H1 (cell line): ENCODE measurements at regions not wholly inside any gene's neighbourhood (a gene's known extent, or its start where the extent isn't known, plus 50 kb on each side); places are given as distances from the start of the nearest gene placed in this dataset.

Source experiments
- CHD2 ChIP-seq: IDR thresholded peaks from 2 replicates; pipeline ENCODE4 v1.6.1; 2012; ENCODE audit warnings: low read length, improper control_type of control experiment
- RNF2 ChIP-seq: fragments of 200-900, 300-1000 bp; sonication (generic); IDR thresholded peaks from 2 replicates; pipeline ENCODE4 v1.7.1; 2016; ENCODE audit warnings: borderline replicate concordance, low read depth, mild to moderate bottlenecking, antibody characterized with exemption, low read length; ENCODE audit not compliant: poor library complexity, severe bottlenecking; ENCODE audit errors: missing control alignments
- SP1 ChIP-seq: IDR thresholded peaks from 2 replicates; pipeline ENCODE4 v1.6.1; 2011; ENCODE audit warnings: low read depth, low read length
- SRF ChIP-seq: IDR thresholded peaks from 2 replicates; pipeline ENCODE4 v1.6.1; 2011; ENCODE audit warnings: mild to moderate bottlenecking, low read depth, low read length, moderate library complexity

DNA sequence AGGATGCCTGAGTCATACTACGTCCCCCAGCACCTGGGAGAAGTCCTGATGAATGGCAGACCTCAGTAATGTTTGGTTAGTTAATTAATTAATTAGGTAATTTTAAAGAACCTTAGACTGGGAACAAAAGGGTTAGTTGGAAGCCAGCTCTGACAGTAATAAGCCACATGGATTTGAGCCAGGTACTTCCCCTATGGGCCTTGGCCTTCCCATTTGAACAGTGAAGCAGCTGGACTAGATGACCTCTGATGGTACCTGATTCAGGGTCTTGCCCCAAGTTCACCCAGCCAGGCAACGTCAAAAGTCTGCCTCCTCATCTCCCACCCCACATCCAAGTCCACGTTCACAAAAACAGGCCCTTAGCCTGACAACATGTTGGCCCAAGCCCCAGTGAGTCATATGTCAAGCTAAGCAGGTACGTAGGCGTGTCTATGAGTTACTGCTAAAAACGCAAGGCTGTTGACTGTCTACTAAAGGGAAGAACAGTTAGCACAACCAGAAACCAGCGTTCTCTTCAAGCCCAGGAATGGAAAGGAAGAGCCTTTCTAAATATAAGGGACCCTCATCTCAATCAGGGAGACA lies 303.2 kb downstream of the ACTL7B start (continued):
- TF ChIP-seq RNF2 (no peak), CHD2 (no peak), SRF (no peak), SP1 (no peak)
